OCI-LY3 (cell line): ENCODE measurements at regions not wholly inside any gene's neighbourhood (a gene's known extent, or its start where the extent isn't known, plus 50 kb on each side); places are given as distances from the start of the nearest gene placed in this dataset.

Experiments
- H2AFZ ChIP-seq: fragments of 200-600, 300-600 bp; shearing (Covaris generic); 2 replicates; pipeline ENCODE4 v1.6.0; 2014; ENCODE audit warnings: antibody characterized with exemption, low read depth, low read length
- H3K27ac ChIP-seq: fragments of 200-600, 300-600 bp; sonication (generic); 2 replicates; pipeline ENCODE4 v1.5.1; 2014; ENCODE audit warnings: mild to moderate bottlenecking, low read length, moderate library complexity, mixed read lengths
- H3K27me3 ChIP-seq: fragments of 200-600, 300-600 bp; sonication (generic); 2 replicates; pipeline ENCODE4 v1.6.1; 2014; ENCODE audit warnings: low read depth, low read length, mixed read lengths
- H3K36me3 ChIP-seq: fragments of 200-600, 300-600 bp; sonication (generic); replicated peaks from 2 replicates; pipeline ENCODE3; 2014; ENCODE audit warnings: low read depth, low read length, mixed read lengths
- H3K4me1 ChIP-seq: fragments of 300-600, 200-600 bp; sonication (generic); 2 replicates; pipeline ENCODE4 v1.6.1; 2014; ENCODE audit warnings: low read length, mixed read lengths
- H3K4me2 ChIP-seq: fragments of 200-600, 300-600 bp; sonication (generic); 2 replicates; pipeline ENCODE4 v1.6.1; 2014; ENCODE audit warnings: low read length, mixed read lengths
- H3K4me3 ChIP-seq: fragments of 300-600, 200-600 bp; sonication (generic); 2 replicates; pipeline ENCODE4 v1.5.1; 2014; ENCODE audit warnings: antibody characterized with exemption, mild to moderate bottlenecking, low read length, moderate library complexity
- H3K79me2 ChIP-seq: fragments of 300-600, 200-600 bp; shearing (Covaris generic); 2 replicates; pipeline ENCODE4 v1.6.1; 2014; ENCODE audit warnings: mild to moderate bottlenecking, low read length, mixed read lengths
- H3K9ac ChIP-seq: fragments of 300-600, 200-600 bp; shearing (Covaris generic); 2 replicates; pipeline ENCODE4 v1.6.0; 2014; ENCODE audit warnings: mild to moderate bottlenecking, low read length, moderate library complexity
- H3K9me3 ChIP-seq: fragments of 200-600, 300-600 bp; shearing (Covaris generic); 2 replicates; pipeline ENCODE4 v1.6.1; 2014; ENCODE audit warnings: low read length, mixed read lengths; ENCODE audit not compliant: insufficient read depth
- H4K20me1 ChIP-seq: fragments of 200-600, 300-600 bp; sonication (generic); 2 replicates; pipeline ENCODE4 v1.6.1; 2016; ENCODE audit warnings: low read length, mixed read lengths; ENCODE audit not compliant: insufficient read depth
- EZH2phosphoT487 ChIP-seq: fragments of 200-600 bp; shearing (Covaris generic); IDR thresholded peaks from 2 replicates; pipeline ENCODE4 v1.6.1; 2018; ENCODE audit warnings: antibody characterized with exemption, mixed run types, low read depth
- TF ChIP-seq, protein P1 (sequence below): fragments of 200-600, 300-600 bp; sonication (generic); IDR thresholded peaks from 2 replicates; pipeline ENCODE4 v1.5.1; 2014; ENCODE audit warnings: antibody characterized with exemption, low read length, low read depth

DNA sequence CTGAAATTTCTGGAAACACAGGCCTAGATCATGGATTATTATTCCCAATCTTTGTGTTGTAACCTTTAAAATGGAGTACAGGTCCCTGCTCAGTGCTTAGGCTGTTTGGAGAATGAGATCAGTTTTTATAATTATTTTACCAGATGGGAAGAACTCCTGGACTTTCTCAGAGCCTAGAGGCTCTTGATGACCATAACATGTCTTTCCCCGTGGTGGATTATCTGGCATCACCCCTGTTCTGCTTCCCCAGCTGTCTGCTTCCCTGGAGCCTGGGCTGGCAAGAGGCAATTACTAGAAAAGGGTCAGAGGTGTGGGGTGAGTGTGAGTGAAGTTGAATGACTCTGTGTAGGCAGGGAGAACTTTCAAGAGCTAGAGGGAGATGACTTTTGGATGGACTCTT lies 143.0 kb downstream of the CARTPT start:
- H3K9me3 ChIP-seq, result no peaks in the 10 kb centered on the region
- no peaks in the 10 kb centered on the region for H3K27me3 ChIP-seq
- H3K27ac ChIP-seq, result no peak overlapping the region
- TF ChIP-seq, protein P1, sequence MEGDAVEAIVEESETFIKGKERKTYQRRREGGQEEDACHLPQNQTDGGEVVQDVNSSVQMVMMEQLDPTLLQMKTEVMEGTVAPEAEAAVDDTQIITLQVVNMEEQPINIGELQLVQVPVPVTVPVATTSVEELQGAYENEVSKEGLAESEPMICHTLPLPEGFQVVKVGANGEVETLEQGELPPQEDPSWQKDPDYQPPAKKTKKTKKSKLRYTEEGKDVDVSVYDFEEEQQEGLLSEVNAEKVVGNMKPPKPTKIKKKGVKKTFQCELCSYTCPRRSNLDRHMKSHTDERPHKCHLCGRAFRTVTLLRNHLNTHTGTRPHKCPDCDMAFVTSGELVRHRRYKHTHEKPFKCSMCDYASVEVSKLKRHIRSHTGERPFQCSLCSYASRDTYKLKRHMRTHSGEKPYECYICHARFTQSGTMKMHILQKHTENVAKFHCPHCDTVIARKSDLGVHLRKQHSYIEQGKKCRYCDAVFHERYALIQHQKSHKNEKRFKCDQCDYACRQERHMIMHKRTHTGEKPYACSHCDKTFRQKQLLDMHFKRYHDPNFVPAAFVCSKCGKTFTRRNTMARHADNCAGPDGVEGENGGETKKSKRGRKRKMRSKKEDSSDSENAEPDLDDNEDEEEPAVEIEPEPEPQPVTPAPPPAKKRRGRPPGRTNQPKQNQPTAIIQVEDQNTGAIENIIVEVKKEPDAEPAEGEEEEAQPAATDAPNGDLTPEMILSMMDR, result no peak
- no peak for TF ChIP-seq EZH2phosphoT487
- no peaks in the 10 kb centered on the region for H4K20me1 ChIP-seq
- no peaks in the 10 kb centered on the region for H3K4me1 ChIP-seq
- H2AFZ ChIP-seq, result no peak overlapping the region
- H3K4me2 ChIP-seq, result no peak overlapping the region
- no peaks in the 10 kb centered on the region for H3K36me3 ChIP-seq
- no peak overlapping the region for H3K4me3 ChIP-seq
- H3K79me2 ChIP-seq, result no peaks in the 10 kb centered on the region
- H3K9ac ChIP-seq, result no peak overlapping the region

DNA sequence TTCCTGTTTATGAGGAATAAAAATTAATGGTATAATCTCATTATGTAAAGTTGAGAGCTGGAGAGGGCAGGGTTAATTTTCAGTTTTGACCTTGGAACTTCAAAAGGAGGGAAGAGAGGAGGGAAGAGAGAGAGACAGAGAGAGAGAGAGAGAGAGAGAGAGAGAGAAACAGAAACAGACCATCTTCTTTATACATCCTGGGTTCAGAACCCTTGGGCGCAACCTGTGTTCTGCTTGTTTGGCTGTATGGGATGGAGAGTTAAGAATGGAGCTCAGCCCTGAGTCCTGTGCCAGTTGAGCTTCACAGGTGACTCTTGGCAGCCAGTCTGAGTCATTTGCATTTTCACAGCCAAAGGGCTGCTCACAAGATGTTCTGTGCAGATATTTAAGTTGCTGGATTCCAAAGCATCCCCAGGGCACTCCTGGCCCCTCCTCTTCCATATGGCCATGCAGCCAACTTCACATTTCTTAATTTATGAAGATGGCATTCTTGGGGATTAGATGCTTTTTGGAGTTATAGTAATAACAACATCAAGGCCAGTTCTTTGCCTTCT lies 143.5 kb downstream of the CARTPT start:
- Histone ChIP-seq H3K79me2 (no peaks in the 10 kb centered on the region), H3K27ac (no peak overlapping the region), H3K9ac (no peak overlapping the region), H3K4me2 (no peak overlapping the region), H3K36me3 (no peaks in the 10 kb centered on the region), H4K20me1 (no peaks in the 10 kb centered on the region), H2AFZ (no peak overlapping the region), H3K4me1 (no peaks in the 10 kb centered on the region), H3K9me3 (no peaks in the 10 kb centered on the region), H3K4me3 (no peak overlapping the region), H3K27me3 (no peaks in the 10 kb centered on the region)
- TF ChIP-seq EZH2phosphoT487, result no peak
- TF ChIP-seq, protein P1, result no peak

DNA sequence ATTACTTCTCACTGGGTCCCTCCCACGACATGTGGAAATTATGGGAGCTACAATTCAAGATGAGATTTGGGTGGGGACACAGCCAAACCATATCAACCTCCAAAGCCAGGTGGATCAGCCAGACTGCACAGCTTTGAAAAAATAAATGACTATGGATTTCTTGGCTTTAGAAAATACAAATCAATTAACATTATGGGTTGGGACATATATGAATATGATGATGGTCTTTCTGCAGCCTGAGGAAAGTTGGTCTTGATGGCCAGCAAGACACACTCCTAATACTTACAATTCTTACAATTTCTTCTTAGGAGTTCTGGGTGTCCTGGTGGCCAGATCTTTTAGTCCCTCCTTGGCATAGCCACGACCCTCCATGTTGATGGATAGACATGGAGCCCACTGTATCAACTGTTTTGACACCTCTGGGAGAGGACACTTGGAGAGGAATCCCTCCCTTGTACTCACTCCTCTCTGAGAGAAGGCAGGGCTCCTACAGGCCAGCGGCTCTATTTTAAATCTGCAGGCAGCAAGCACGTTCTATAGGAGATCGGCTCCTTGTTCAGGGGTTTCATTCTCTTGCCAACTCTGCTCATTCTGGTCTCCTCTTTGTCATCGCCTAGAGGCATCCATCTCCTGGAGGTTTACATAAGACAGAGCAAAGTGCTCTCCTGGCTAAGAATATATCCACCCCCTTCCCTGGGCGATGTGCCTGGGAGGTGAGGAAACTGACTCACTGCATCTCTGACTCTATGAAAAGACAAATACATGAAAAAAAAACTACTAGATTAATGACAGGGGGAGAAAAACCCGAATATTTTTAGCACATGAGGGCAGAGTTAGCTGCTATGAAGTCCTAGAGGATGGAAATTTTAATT lies 145.9 kb downstream of the CARTPT start:
- H3K27ac ChIP-seq, result no peak overlapping the region
- H3K79me2 ChIP-seq, result no peaks in the 10 kb centered on the region
- no peak overlapping the region for H3K4me3 ChIP-seq
- H3K9ac ChIP-seq, result no peak overlapping the region
- no peaks in the 10 kb centered on the region for H3K9me3 ChIP-seq
- no peaks in the 10 kb centered on the region for H3K27me3 ChIP-seq
- no peak overlapping the region for H3K4me2 ChIP-seq
- H2AFZ ChIP-seq, result no peak overlapping the region
- TF ChIP-seq, protein P1, result no peak
- no peak for TF ChIP-seq EZH2phosphoT487
- no peaks in the 10 kb centered on the region for H3K36me3 ChIP-seq
- H4K20me1 ChIP-seq, result no peaks in the 10 kb centered on the region
- H3K4me1 ChIP-seq, result no peaks in the 10 kb centered on the region

DNA sequence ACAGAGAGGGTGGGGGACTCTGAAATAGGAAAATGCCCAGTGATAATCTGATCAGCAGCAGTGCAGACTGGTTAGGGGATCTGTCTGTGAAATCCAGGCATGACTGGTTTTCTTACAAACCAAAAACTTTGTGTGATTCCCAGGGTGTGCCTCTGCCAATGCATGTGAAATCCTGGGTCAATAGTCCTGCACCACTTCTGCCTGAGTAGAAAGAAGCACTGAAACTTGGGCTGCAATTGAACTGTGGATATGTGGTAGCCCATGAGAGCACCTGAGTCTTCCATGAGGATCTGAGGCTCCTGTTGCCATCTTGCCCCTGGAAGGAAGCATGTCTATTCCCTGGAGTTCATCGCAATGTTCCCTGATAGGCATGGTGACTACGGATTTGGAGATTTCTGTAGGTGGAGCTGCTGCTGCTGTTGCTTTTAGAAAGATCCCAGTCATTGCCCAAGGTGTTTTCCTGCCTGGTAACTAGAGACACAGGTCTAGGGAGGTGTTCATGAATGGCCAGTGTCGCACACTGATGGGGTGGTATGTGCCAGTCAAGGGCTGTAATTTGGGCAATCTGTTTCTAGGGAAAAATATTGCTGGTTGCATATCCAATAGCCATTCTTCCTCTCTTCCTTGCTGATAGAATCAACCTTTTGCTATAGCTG lies 146.7 kb downstream of the CARTPT start:
- Histone ChIP-seq H3K9ac (no peak overlapping the region), H3K4me3 (no peak overlapping the region), H3K27ac (no peak overlapping the region), H3K4me1 (no peaks in the 10 kb centered on the region), H3K36me3 (no peaks in the 10 kb centered on the region), H3K9me3 (no peaks in the 10 kb centered on the region), H4K20me1 (no peaks in the 10 kb centered on the region), H2AFZ (no peak overlapping the region), H3K4me2 (no peak overlapping the region), H3K79me2 (no peaks in the 10 kb centered on the region), H3K27me3 (no peaks in the 10 kb centered on the region)
- TF ChIP-seq EZH2phosphoT487, result no peak
- TF ChIP-seq, protein P1, result no peak
